ENCODE measurements at regions not wholly inside any gene's neighbourhood (a gene's known extent, or its start where the extent isn't known, plus 50 kb on each side); places are given as distances from the start of the nearest gene placed in this dataset.

DNA sequence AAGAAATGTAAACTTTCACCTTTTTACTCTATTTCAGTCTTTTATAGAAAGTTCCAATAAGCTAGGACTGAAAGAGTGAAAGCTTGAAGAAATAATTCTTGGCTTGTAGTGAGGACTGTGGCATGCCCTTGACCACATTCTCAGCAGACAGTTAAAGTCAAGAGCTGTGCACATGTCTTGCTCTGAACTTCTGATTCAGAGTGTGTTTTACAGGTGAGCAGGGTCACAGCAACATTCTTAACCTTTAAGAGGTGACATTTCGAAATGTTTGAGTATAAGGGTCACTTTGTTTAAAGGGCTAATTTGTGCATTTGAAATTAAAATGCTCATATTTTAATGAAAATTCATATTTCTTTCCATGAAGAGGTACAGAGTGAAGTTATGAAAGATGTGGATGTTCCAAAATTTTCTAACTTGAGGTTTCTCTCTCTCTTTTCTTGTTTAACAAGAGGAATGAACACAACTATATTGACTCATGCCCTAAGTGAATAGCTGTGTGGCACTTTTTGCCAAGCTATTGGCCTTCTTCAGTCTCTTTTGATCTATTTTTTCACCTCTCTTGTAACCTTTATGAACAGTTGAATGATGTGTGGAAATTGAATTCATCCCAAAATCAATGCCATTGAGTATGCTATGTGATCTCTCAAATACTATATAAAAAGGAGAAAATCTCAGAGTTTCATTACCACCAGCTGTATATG is 918.1 kb downstream of the ADGRL2 start:
- H3K4me3 ChIP-seq (ENCODE audit: low read length), result no peak overlapping the region
- Mint-ChIP-seq H3K36me3 (ENCODE audit: low read depth) (no peaks in the 10 kb centered on the region), H3K27me3 (no peaks in the 10 kb centered on the region), H3K27ac (no peak overlapping the region), H3K4me1 (ENCODE audit: low read depth) (no peaks in the 10 kb centered on the region), H3K9me3 (no peaks in the 10 kb centered on the region), H3K4me3 (no peak overlapping the region)
- ChIA-PET POLR2A (no interaction called here), CTCF (no interaction called here)
- no peaks in the 10 kb centered on the region for H3K4me1 ChIP-seq (ENCODE audit: insufficient read depth, low read length)
- no peak overlapping the region for H3K27ac ChIP-seq (ENCODE audit: low read depth in 1 of 2, low read length in 2 of 2)
- DNase-seq (no peak), ATAC-seq (ENCODE audit: poor library complexity) (no peak)
- H3K36me3 ChIP-seq (ENCODE audit: insufficient read depth, low read length), result no peaks in the 10 kb centered on the region
- intact Hi-C loops (cut with DNase I, micrococcal nuclease), result no loop called here
- H3K27me3 ChIP-seq (ENCODE audit: control insufficient read depth in 1 of 2, insufficient read depth in 2 of 2, low read length in 2 of 2), result no peaks in the 10 kb centered on the region
- no peaks in the 10 kb centered on the region for H3K9me3 ChIP-seq (ENCODE audit: control insufficient read depth in 1 of 2, insufficient read depth in 1 of 2, low read length in 2 of 2)
- TF ChIP-seq, protein P1, sequence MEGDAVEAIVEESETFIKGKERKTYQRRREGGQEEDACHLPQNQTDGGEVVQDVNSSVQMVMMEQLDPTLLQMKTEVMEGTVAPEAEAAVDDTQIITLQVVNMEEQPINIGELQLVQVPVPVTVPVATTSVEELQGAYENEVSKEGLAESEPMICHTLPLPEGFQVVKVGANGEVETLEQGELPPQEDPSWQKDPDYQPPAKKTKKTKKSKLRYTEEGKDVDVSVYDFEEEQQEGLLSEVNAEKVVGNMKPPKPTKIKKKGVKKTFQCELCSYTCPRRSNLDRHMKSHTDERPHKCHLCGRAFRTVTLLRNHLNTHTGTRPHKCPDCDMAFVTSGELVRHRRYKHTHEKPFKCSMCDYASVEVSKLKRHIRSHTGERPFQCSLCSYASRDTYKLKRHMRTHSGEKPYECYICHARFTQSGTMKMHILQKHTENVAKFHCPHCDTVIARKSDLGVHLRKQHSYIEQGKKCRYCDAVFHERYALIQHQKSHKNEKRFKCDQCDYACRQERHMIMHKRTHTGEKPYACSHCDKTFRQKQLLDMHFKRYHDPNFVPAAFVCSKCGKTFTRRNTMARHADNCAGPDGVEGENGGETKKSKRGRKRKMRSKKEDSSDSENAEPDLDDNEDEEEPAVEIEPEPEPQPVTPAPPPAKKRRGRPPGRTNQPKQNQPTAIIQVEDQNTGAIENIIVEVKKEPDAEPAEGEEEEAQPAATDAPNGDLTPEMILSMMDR (IDR thresholded peaks at IDR 0.05), result no peak

DNA sequence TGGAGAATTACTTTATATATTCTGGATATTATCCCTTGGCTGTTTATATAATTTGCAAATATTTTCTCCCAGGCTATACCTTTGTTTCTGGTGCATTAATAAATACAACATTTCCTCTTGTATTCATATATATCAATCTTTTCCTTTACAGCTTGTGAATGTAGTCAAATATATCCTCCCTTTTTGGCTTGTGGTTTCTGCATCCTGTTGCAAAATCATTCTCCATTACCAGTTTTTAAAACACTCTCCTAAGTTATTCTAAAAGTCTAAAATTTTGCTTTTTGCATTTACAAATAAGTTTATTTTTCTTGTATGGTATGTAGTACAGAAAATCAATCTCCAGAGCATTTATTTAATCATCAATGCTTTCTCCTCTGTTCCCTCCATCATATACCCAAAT is 909.4 kb downstream of the ADGRL2 start:
- CTCF ChIA-PET, result no interaction called here
- no peak overlapping the region for H3K4me3 Mint-ChIP-seq
- no peaks in the 10 kb centered on the region for H3K4me1 Mint-ChIP-seq (ENCODE audit: low read depth)
- no peak for DNase-seq
- POLR2A ChIA-PET, result no interaction called here
- TF ChIP-seq, protein P1 (IDR thresholded peaks at IDR 0.05), result no peak
- Histone ChIP-seq H3K9me3 (ENCODE audit: control insufficient read depth in 1 of 2, insufficient read depth in 1 of 2, low read length in 2 of 2) (peaks cover 0 to 3% of the 10 kb centered on the region in 2 experiments), H3K4me3 (ENCODE audit: low read length) (no peak overlapping the region), H3K27me3 (ENCODE audit: control insufficient read depth in 1 of 2, insufficient read depth in 2 of 2, low read length in 2 of 2) (no peaks in the 10 kb centered on the region), H3K27ac (ENCODE audit: low read depth in 1 of 2, low read length in 2 of 2) (no peak overlapping the region), H3K4me1 (ENCODE audit: insufficient read depth, low read length) (no peaks in the 10 kb centered on the region), H3K36me3 (ENCODE audit: insufficient read depth, low read length) (no peaks in the 10 kb centered on the region)
- H3K27ac Mint-ChIP-seq, result no peak overlapping the region
- no peak for ATAC-seq (ENCODE audit: poor library complexity)
- intact Hi-C loops (cut with DNase I, micrococcal nuclease), result no loop called here
- peaks cover 3% of the 10 kb centered on the region for H3K9me3 Mint-ChIP-seq
- no peaks in the 10 kb centered on the region for H3K36me3 Mint-ChIP-seq (ENCODE audit: low read depth)
- H3K27me3 Mint-ChIP-seq, result no peaks in the 10 kb centered on the region

DNA sequence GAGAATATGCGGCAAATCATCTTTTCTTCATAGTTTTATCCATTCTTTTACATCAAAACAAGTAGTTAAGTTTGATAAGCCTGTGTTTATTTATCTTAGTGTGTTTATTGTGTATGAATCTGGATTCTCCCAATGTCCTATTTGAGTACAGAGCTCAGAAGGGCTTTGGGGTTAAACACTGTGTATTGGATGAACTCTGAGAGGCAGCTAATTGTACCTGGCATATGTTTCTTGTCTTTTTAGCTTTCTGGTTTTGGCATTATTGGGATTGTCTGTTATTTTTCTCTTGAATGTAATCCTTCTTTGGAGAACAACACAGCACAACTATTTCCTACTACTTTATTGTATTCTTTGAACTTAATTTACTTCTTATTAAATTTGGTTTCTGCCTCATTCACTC is 906.9 kb downstream of the ADGRL2 start:
- Histone ChIP-seq H3K27ac (ENCODE audit: low read depth in 1 of 2, low read length in 2 of 2) (no peak overlapping the region), H3K4me3 (ENCODE audit: low read length) (no peak overlapping the region), H3K4me1 (ENCODE audit: insufficient read depth, low read length) (no peaks in the 10 kb centered on the region), H3K36me3 (ENCODE audit: insufficient read depth, low read length) (no peaks in the 10 kb centered on the region), H3K9me3 (ENCODE audit: control insufficient read depth in 1 of 2, insufficient read depth in 1 of 2, low read length in 2 of 2) (peaks cover 0 to 3% of the 10 kb centered on the region in 2 experiments), H3K27me3 (ENCODE audit: control insufficient read depth in 1 of 2, insufficient read depth in 2 of 2, low read length in 2 of 2) (no peaks in the 10 kb centered on the region)
- Mint-ChIP-seq H3K27me3 (no peaks in the 10 kb centered on the region), H3K4me1 (ENCODE audit: low read depth) (no peaks in the 10 kb centered on the region), H3K27ac (no peak overlapping the region), H3K9me3 (peaks cover 2% of the 10 kb centered on the region), H3K4me3 (no peak overlapping the region), H3K36me3 (ENCODE audit: low read depth) (no peaks in the 10 kb centered on the region)
- intact Hi-C loops (cut with DNase I, micrococcal nuclease), result no loop called here
- POLR2A ChIA-PET, result no interaction called here
- CTCF ChIA-PET, result no interaction called here
- TF ChIP-seq, protein P1 (IDR thresholded peaks at IDR 0.05), result no peak
- ATAC-seq (ENCODE audit: poor library complexity), result no peak
- DNase-seq, result no peak
